Epithelial cell of proximal tubule (primary cell): ENCODE measurements at regions not wholly inside any gene's neighbourhood (a gene's known extent, or its start where the extent isn't known, plus 50 kb on each side); places are given as distances from the start of the nearest gene placed in this dataset.

Experiments
- DNase-seq: peaks from one replicate; pipeline ENCODE4 v3.0.0-alpha.2; 2011; ENCODE audit warnings: low read depth
- H3K4me3 ChIP-seq: 2 replicates; pipeline ENCODE4 v1.5.1; 2011; ENCODE audit warnings: low read depth, mild to moderate bottlenecking, low read length
- TF ChIP-seq, protein P1 (sequence below): conservative IDR thresholded peaks from 2 replicates; pipeline ENCODE4 v1.5.1; 2012; ENCODE audit warnings: low read depth, mild to moderate bottlenecking, low read length

- DNase-seq, result no peak
- H3K4me3 ChIP-seq, result no peak overlapping the region
- TF ChIP-seq, protein P1, sequence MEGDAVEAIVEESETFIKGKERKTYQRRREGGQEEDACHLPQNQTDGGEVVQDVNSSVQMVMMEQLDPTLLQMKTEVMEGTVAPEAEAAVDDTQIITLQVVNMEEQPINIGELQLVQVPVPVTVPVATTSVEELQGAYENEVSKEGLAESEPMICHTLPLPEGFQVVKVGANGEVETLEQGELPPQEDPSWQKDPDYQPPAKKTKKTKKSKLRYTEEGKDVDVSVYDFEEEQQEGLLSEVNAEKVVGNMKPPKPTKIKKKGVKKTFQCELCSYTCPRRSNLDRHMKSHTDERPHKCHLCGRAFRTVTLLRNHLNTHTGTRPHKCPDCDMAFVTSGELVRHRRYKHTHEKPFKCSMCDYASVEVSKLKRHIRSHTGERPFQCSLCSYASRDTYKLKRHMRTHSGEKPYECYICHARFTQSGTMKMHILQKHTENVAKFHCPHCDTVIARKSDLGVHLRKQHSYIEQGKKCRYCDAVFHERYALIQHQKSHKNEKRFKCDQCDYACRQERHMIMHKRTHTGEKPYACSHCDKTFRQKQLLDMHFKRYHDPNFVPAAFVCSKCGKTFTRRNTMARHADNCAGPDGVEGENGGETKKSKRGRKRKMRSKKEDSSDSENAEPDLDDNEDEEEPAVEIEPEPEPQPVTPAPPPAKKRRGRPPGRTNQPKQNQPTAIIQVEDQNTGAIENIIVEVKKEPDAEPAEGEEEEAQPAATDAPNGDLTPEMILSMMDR, result no peak
Measured at GRCh38 chr13:78768950-78769349, 110.0 kb upstream of the OBI1 start.

DNA sequence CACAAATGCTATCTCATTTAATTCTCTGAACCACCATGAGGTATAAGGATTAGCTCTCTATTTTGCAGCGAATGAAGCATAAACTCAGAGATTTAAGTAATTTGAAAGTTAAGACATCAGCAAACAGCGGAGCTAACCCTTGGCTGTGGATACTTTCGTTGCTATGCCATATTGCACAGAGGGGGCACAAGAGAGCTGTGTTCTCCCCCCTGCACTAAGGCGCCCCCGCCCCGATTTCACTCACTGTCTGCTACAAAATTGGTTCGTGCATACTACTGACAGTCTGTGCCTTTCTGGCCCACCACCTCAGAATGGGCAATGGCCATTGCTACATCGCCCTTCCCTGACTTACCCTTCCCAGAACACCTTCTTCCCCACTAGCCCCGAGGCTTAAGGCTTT lies 105.7 kb upstream of the OBI1 start:
- TF ChIP-seq, protein P1, result no peak
- H3K4me3 ChIP-seq, result no peak overlapping the region
- no peak for DNase-seq

GRCh38 chr13:78762825-78763224 lies 103.9 kb upstream of the OBI1 start:
- TF ChIP-seq, protein P1, result no peak
- no peak for DNase-seq
- no peak overlapping the region for H3K4me3 ChIP-seq

DNA sequence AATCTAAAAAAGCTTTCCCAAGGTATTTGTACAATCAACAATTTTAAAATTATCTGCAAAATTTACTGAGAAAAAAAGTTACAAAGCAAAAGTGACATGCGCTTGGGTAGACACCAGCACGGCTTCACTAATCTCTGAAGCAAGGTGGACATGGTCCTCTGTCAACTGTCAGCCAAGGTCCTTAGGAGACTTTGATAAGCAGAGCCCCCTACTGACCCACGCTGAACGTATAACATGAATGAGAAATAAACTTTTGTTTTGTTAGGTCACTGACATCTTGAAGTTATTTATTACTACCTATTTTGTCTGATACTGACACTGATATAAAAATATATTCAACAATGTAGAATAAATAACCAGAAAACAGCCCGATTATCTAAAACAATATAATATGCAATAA lies 100.7 kb upstream of the OBI1 start:
- no peak overlapping the region for H3K4me3 ChIP-seq
- TF ChIP-seq, protein P1, result peak; percentile 7
- no peak for DNase-seq

- TF ChIP-seq, protein P1, result no peak
- no peak overlapping the region for H3K4me3 ChIP-seq
- DNase-seq, result no peak
Measured at GRCh38 chr13:78758549-78758948, 99.6 kb upstream of the OBI1 start.

GRCh38 chr13:78753435-78753834 lies 94.5 kb upstream of the OBI1 start:
- no peak for DNase-seq
- H3K4me3 ChIP-seq, result no peak overlapping the region
- TF ChIP-seq, protein P1, result no peak

- no peak for DNase-seq
- no peak overlapping the region for H3K4me3 ChIP-seq
- TF ChIP-seq, protein P1, result no peak
Measured at GRCh38 chr13:78750735-78751134, 91.8 kb upstream of the OBI1 start.
